ENCODE measurements at regions not wholly inside any gene's neighbourhood (a gene's known extent, or its start where the extent isn't known, plus 50 kb on each side); places are given as distances from the start of the nearest gene placed in this dataset.

DNA sequence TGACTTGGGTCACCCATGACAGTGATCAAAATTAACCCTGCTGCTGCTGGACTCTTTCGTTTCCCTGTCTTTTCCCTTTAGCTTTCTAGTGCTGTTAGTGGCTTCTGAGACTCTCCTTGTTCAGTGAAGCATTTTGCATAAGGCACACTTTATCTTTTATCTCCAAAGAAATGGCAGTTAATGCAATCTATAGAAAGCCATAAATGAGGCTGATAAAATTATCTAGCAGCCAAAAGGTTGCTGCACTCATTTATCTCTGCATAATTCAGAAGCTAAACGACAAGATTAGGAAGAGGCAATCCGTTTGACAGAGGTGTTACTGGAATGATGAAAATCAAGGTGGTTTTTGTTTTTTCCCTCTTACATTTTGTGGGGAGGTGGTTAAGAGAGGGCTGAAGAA lies 1109.5 kb upstream of the EEF2KMT start:
- DNase-seq (ENCODE audit: low spot score), result no peak

DNA sequence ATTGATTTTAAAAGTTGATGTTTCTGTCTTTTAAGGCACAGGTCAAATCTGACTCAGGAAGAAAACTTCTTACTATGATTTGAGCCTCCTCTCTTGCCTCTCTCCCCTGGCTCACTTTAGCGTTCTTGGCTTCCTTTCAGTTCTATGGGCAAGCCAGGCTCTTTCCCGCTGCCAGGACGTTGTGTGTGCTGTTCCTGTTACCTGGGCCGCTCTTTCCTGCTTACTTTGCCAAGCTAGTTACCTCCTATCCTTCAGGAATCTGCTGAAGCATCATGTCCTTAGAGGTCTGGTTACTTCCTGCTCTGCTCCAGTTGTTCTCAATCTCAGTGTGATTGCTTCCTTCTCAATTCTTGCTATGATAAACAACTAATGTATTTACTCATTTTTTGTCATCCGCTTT lies 1108.5 kb upstream of the EEF2KMT start:
- no peak for DNase-seq (ENCODE audit: low spot score)

DNA sequence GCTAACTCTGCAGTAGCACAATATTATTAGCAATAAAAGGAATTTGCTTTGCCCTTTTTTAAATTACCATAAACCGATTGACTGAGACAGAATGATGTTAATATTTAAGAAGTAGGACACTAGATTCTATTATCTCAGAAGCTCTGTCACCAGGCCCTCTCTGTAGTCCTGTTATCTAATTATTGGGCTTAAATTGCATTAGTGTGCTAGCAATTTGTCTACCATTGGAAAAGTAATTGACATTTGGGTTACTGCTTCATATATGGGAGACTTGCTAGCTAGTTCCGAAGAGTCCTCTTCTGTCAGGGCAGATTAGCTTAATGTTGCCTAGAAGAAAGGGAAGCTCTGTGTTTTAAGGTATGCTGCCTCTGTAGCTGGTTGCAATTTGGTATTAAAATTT lies 1107.3 kb upstream of the EEF2KMT start:
- DNase-seq (ENCODE audit: low spot score), result no peak

DNA sequence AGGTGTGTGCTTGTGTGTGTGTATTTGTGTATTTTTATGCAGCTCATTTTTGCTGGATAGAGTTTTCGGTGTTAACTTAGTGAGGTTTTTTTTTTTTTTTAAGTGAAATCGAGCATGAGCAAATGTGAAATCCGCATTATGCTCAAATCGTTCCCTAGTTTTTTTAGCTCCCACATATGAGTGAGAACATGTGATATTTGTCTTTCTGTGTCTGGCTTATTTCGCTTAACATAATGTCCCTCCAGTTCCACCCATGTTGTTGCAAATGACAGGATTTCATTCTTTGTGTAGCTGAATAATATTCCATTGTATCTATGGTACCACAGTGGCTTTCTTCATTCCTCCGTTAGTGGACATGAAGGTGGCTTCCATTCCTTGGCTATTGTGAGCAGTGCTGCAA lies 1103.3 kb upstream of the EEF2KMT start:
- no peak for DNase-seq (ENCODE audit: low spot score)

DNA sequence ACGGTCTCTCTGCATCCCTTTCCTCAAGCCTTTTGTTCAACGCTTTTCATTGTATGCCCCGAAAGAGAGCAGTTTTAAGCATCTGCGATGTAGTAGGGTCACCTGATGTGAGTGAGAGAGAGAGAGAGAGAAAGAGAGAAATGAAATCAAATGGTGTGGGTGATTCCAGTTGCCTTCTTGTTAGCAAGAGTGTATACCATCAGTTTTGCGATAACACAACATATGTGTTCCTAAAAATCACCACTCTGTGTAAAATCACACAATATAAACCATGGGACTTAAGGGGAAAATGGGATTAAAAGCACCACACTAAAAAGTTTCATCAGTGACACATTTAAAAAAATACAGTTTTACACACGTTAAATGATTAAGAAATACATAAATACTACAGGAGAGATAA lies 1102.7 kb upstream of the EEF2KMT start:
- DNase-seq (ENCODE audit: low spot score), result no peak

GRCh38 chr16:6195966-6196365 lies 1098.4 kb upstream of the EEF2KMT start:
- no peak for DNase-seq (ENCODE audit: low spot score)

DNA sequence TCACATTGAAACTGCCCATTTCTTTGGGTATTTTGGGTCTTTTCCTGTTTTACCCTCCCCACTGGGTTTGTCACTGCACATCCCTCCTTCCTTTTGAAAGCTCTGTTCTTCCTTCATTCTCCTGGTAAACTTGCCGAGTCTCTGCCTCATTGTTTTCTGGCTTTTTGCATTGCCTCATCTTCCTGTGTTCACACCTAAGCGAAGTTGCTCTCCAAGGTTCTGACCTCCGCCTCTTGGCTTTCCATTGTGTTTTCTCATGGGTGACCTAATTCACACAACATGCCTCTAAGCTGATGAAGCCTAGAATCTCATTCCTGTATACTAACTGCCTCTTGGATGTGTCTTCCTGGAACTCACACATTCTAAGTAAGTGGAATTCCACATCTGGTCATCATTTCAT lies 1096.1 kb upstream of the EEF2KMT start:
- DNase-seq (ENCODE audit: low spot score), result peak; percentile 25

DNA sequence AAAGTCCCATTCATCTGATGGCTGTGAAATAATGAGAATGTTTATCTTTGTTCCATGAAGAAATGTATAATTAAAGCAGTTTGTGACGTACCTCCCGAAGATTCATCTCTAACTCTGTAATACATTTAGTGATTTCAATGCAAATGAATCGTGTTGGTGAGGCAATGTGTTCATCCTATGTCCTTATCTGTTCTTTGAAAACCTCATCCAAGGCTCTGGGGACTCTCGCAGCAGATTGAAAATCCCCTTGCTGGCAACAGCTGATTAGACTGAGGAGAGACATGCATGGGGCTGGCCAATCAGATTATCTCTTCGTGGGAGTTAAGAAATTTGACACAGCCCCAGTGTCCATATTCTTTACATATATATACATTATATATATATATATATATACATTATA lies 1095.4 kb upstream of the EEF2KMT start:
- DNase-seq (ENCODE audit: low spot score), result no peak

- no peak for DNase-seq (ENCODE audit: low spot score)
These were observed 1094.9 kb upstream of the EEF2KMT start for GRCh38 chr16:6192532-6192931.

- DNase-seq (ENCODE audit: low spot score), result no peak
These were observed 1093.2 kb upstream of the EEF2KMT start for GRCh38 chr16:6190776-6191175.

DNA sequence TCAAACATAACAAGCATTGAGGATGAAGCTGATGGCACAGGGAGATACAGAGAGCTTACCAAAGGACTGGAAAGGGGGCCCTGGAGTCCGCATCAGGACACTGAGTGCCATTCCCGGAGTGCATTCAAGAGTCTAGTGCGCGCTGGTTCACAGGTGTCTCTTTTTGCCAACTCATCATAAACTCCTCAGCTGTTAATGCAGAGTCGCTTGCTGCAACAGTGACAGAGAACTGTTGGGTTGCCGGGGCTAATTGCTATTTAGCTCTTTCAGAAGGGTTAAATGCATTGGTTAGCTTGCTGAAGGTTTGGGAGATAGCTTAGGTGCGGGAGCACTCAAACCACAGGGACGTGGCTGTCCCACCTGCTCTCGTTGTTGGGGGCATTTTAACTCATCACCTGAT lies 1091.6 kb upstream of the EEF2KMT start:
- no peak for DNase-seq (ENCODE audit: low spot score)

- no peak for DNase-seq (ENCODE audit: low spot score)
These were observed 1080.1 kb upstream of the EEF2KMT start for GRCh38 chr16:6177616-6178180.

GRCh38 chr16:6170022-6170421 lies 1072.4 kb upstream of the EEF2KMT start:
- DNase-seq (ENCODE audit: low spot score), result no peak

DNA sequence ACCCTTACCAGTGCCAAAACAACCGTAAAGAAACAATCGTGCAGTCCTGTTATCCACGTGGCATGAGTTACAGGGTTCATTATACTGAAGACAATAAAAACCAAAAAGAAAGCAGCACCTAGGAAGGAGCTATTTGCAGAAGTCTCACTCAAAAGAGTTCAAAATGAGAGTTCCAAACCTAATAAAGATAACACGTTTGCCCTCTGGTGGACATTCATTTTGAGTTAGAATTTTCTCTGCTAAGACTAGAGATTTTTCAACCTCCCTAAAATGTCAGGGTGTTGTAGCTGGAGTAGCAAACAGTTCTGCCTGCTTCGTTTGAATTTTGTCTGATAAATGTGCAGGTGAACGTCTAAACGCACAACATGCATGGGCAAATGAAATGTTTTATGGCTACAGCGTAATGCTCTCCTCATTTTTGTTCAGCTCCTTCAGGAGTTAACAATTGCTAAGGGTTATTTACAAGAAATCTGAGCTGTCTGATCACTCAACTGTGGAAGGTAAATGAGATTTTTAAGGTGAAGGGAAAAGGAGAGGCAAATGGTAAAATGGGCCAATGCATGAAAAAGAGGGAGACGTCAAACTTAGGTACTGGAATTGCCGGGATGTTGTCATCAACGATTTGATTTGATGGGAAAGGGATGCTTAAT lies 1067.9 kb upstream of the EEF2KMT start:
- DNase-seq (ENCODE audit: low spot score), result peak; percentile 6

GRCh38 chr16:6160871-6161270 lies 1063.3 kb upstream of the EEF2KMT start:
- DNase-seq (ENCODE audit: low spot score), result no peak

GRCh38 chr16:6160303-6160702 lies 1062.7 kb upstream of the EEF2KMT start:
- no peak for DNase-seq (ENCODE audit: low spot score)

GRCh38 chr16:6157806-6158205 lies 1060.2 kb upstream of the EEF2KMT start:
- no peak for DNase-seq (ENCODE audit: low spot score)

DNA sequence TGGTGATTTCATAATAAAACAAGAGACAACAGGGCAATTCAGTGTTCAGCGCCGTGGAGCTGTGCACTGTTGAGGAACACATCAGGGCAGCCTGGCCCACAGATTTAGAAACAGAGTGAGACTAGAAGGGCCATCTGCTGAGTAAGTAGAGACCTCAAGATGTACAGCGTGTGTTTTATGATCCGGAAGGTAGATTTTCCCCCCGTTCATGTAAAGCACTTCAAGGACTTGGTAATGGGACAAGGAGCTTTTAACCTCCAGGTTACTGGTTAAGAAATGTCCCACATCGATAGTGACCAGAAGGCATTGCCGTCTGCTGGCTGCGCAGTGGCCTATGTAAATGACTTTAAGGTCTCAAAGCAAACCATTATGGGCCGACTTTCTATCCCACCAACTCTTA lies 1057.7 kb upstream of the EEF2KMT start:
- no peak for DNase-seq (ENCODE audit: low spot score)

DNA sequence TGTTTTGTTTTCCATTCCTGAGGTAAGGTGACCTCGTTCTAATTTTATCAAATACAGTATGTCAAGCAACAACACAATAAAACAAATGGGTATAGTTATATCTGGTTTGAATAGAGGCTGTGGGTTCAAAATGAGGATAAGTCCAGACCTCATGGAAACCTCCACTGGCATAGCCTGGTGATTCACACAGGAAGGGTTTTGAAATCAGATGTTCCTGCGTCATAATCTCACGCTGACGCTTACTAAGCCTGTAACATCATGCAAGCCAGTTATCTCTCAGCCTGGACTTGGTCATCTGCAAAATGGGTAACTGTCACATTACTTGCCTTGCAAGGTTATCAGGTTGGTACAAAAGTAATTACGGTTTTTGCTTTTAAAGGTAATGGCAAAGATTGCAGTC lies 1056.3 kb upstream of the EEF2KMT start:
- DNase-seq (ENCODE audit: low spot score), result no peak

GRCh38 chr16:6149031-6149430 lies 1051.4 kb upstream of the EEF2KMT start:
- no peak for DNase-seq (ENCODE audit: low spot score)

- DNase-seq (ENCODE audit: low spot score), result no peak
These were observed 1050.8 kb upstream of the EEF2KMT start for GRCh38 chr16:6148361-6148760.

DNA sequence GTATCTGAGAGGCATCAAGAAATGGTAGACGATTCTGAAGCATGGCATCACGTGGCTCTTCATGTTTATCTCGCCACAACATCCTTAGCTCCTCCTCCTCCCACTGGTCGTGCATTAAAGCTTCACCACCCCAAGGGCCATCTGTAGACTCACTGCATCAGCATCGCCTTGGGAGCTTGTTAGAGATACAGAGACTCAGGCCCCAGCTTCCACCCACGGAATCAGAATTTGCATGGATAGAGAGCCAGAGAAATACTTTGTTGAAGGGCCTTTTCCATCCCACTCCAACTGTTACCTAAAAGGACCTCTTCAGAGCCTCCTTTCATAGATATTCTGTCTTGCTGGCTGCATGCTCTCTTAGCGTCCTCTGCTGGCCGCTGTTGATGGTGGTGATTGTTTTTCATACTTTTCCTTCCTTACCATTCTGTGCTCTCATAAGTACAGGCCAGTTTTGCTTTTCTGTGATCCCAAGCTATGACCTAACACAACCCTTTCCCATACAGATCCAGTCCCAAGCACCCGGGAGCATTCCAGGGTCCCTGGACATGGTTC lies 1049.4 kb upstream of the EEF2KMT start:
- no peak for DNase-seq (ENCODE audit: low spot score)

- DNase-seq (ENCODE audit: low spot score), result no peak
These were observed 1048.8 kb upstream of the EEF2KMT start for GRCh38 chr16:6146356-6146755.

DNA sequence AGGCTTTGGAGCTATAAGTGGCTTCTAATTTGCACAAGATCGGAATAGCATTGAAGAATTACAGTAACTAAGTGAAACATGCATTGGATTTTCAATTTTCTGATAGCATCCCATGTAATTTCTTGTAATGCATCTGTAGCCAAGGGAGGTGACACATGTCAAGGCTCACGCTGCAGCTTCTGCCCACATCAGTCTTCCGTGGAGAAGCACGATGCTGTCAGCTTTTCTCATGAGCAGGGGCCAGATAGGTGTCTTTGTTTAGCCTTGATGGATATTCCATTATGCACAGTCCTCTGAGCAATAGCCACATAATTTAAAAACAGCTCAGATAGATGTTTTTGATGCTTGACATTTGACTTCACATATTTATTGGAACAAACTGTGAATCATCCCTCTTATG lies 1046.9 kb upstream of the EEF2KMT start:
- no peak for DNase-seq (ENCODE audit: low spot score)

All from HT-29 (cell line).